Esophagus muscularis mucosa (tissue), 4 donors: ENCODE measurements at regions not wholly inside any gene's neighbourhood (a gene's known extent, or its start where the extent isn't known, plus 50 kb on each side); places are given as distances from the start of the nearest gene placed in this dataset.
A peak's percentile ranks its signal among the peaks of the same experiment; 100 is the strongest.

Experiments
- DNase-seq: peaks from one replicate; pipeline ENCODE4 v3.0.0-alpha.2; 2017; ENCODE audit errors: extremely low spot score
- H3K27ac ChIP-seq, 4 donors: fragments of 200-600 bp; sonication (generic); replicated peaks in 1 of 4; 1 replicate in 3 of 4; 2 replicates in 1 of 4; pipeline ENCODE4 v1.5.1; 2016 to 2019; ENCODE audit warnings: mild to moderate bottlenecking in 1 of 4
- H3K27me3 ChIP-seq, 4 donors: fragments of 200-600 bp; sonication (generic); one replicate each; pipeline versions ENCODE4 v1.5.1 to v1.6.0; 2016 to 2019
- H3K36me3 ChIP-seq, 4 donors: fragments of 200-600 bp; sonication (generic); one replicate each; pipeline ENCODE4 v1.5.1; 2016 to 2019
- H3K4me1 ChIP-seq, 4 donors: fragments of 200-600 bp; sonication (generic); one replicate each; pipeline ENCODE4 v1.5.1; 2016 to 2019
- H3K4me3 ChIP-seq, 4 donors: fragments of 200-600 bp; sonication (generic); 1 replicate in 2 of 4; 2 replicates in 2 of 4; pipeline ENCODE4 v1.5.1; 2016 to 2019; ENCODE audit warnings: mild to moderate bottlenecking in 4 of 4, moderate library complexity in 1 of 4
- H3K9me3 ChIP-seq, 4 donors: fragments of 200-600 bp; sonication (generic); 1 replicate in 3 of 4; 2 replicates in 1 of 4; pipeline ENCODE4 v1.5.1; 2016 to 2019
- CTCF ChIP-seq, 3 experiments: fragments of 200-600 bp in 2 of 3; fragments of 450-650 bp in 1 of 3; sonication (generic) in 2 of 3; IDR thresholded peaks; one replicate each; pipeline ENCODE4 v1.5.1; 2017 to 2019; ENCODE audit warnings: antibody characterized with exemption in 3 of 3, mild to moderate bottlenecking in 2 of 3, moderate library complexity in 1 of 3
- EP300 ChIP-seq: sonication (generic); formaldehyde crosslinking; IDR thresholded peaks from one replicate; pipeline ENCODE4 v1.6.1; 2017; ENCODE audit warnings: antibody characterized with exemption
- POLR2A ChIP-seq: fragments of 450-650 bp; IDR thresholded peaks from one replicate; pipeline ENCODE4 v1.6.1; 2017; ENCODE audit warnings: antibody characterized with exemption, moderate library complexity, mild to moderate bottlenecking, low read depth
- POLR2AphosphoS5 ChIP-seq, 2 donors: sonication (generic); formaldehyde crosslinking; IDR thresholded peaks; one replicate each; pipeline ENCODE4 v1.6.1; 2017; ENCODE audit warnings: antibody characterized with exemption in 2 of 2
- WGBS: methylation state at CpG from one replicate; pipeline ENCODE4 v1.1.5; 2018; 5-methylcytosine and 5-hydroxymethylcytosine counted together
- intact Hi-C: fragments of 100-400 bp; cut with DNase I; formaldehyde crosslinking; loops from one replicate; pipeline ENCODE4 v1.15.1; 2023

GRCh38 chr5:87912419-87912818, 356.2 kb downstream of the TMEM161B start:
- TF ChIP-seq EP300 (no peak), CTCF (IDR thresholded peaks at IDR 0.05) (no peak), POLR2AphosphoS5 (IDR thresholded peaks at IDR 0.05) (no peak), POLR2A (no peak)
- Histone ChIP-seq H3K36me3 (no peaks in the 10 kb centered on the region), H3K9me3 (peaks cover 0 to 11% (median 0%) of the 10 kb centered on the region in 4 donors), H3K4me1 (no peaks in the 10 kb centered on the region), H3K4me3 (no peak overlapping the region), H3K27ac (no peak overlapping the region), H3K27me3 (no peaks in the 10 kb centered on the region)
- intact Hi-C loops = no loop called here
- WGBS = 83% methylated on average over 1 of the region's 1 CpG
- DNase-seq = no peak

GRCh38 chr5:87909382-87909781, 359.3 kb downstream of the TMEM161B start:
- Histone ChIP-seq H3K9me3 (peaks cover 0 to 4% (median 0%) of the 10 kb centered on the region in 4 donors), H3K36me3 (no peaks in the 10 kb centered on the region), H3K4me1 (no peaks in the 10 kb centered on the region), H3K27ac (no peak overlapping the region), H3K4me3 (no peak overlapping the region), H3K27me3 (no peaks in the 10 kb centered on the region)
- TF ChIP-seq POLR2AphosphoS5 (IDR thresholded peaks at IDR 0.05) (no peak), CTCF (IDR thresholded peaks at IDR 0.05) (no peak), POLR2A (no peak), EP300 (no peak)
- WGBS = 87% methylated on average over 2 of the region's 2 CpGs
- intact Hi-C loops = no loop called here
- no peak for DNase-seq

GRCh38 chr5:87906962-87907361, 361.7 kb downstream of the TMEM161B start:
- H3K27me3 ChIP-seq = no peaks in the 10 kb centered on the region

GRCh38 chr5:87900419-87900818, 368.2 kb downstream of the TMEM161B start:
- H3K36me3 ChIP-seq = no peaks in the 10 kb centered on the region
- TF ChIP-seq EP300 (no peak), POLR2A (no peak), CTCF (IDR thresholded peaks at IDR 0.05) (no peak), POLR2AphosphoS5 (IDR thresholded peaks at IDR 0.05) (no peak)
- DNase-seq = no peak
- 56% methylated on average over 2 of the region's 2 CpGs for WGBS
- no peak overlapping the region for H3K4me3 ChIP-seq
- H3K9me3 ChIP-seq = no peaks in the 10 kb centered on the region
- peaks cover 0 to 7% (median 3%) of the 10 kb centered on the region in 4 donors for H3K4me1 ChIP-seq
- H3K27ac ChIP-seq = peak overlapping the region in 2 of 4 donors; percentile 16 to 19
- H3K27me3 ChIP-seq = no peaks in the 10 kb centered on the region
- intact Hi-C loops = no loop called here

More at GRCh38 chr5:87906962-87907361, 361.7 kb downstream of the TMEM161B start:
- Histone ChIP-seq H3K4me3 (no peak overlapping the region), H3K4me1 (no peaks in the 10 kb centered on the region), H3K27ac (no peak overlapping the region), H3K9me3 (no peaks in the 10 kb centered on the region), H3K36me3 (no peaks in the 10 kb centered on the region)
- TF ChIP-seq POLR2A (no peak), EP300 (no peak), POLR2AphosphoS5 (IDR thresholded peaks at IDR 0.05) (no peak)
- DNase-seq = no peak
- intact Hi-C loops = no loop called here

- peaks cover 0 to 7% (median 3%) of the 10 kb centered on the region in 4 donors for H3K4me1 ChIP-seq
- H3K9me3 ChIP-seq = no peaks in the 10 kb centered on the region
- H3K36me3 ChIP-seq = no peaks in the 10 kb centered on the region
- peak overlapping the region in 3 of 4 donors; percentile 16 to 45 (median 32) for H3K27ac ChIP-seq
- TF ChIP-seq POLR2A = no peak
- TF ChIP-seq POLR2AphosphoS5 (IDR thresholded peaks at IDR 0.05) = peak in 1 of 2 donors; percentile 31
- WGBS = 31% methylated on average over 3 of the region's 3 CpGs
- H3K27me3 ChIP-seq = no peaks in the 10 kb centered on the region
- intact Hi-C loops = no loop called here
- no peak overlapping the region for H3K4me3 ChIP-seq
- no peak for DNase-seq
These were observed 368.9 kb downstream of the TMEM161B start for GRCh38 chr5:87899721-87900131.

GRCh38 chr5:87899208-87899661, 369.4 kb downstream of the TMEM161B start:
- DNase-seq = no peak
- 44% methylated on average over 4 of the region's 4 CpGs for WGBS
- intact Hi-C loops = no loop called here

More at GRCh38 chr5:87899208-87899661, 369.4 kb downstream of the TMEM161B start:
- peak in 1 of 3 experiments; percentile 3 for TF ChIP-seq CTCF (IDR thresholded peaks at IDR 0.05)
- no peak for TF ChIP-seq EP300
- no peak for TF ChIP-seq POLR2AphosphoS5 (IDR thresholded peaks at IDR 0.05)
- no peak for TF ChIP-seq POLR2A
- H3K4me3 ChIP-seq = no peak overlapping the region
- peak overlapping the region in 3 of 4 donors; percentile 3 to 45 (median 32) for H3K27ac ChIP-seq
- no peaks in the 10 kb centered on the region for H3K9me3 ChIP-seq
- H3K36me3 ChIP-seq = no peaks in the 10 kb centered on the region
- no peaks in the 10 kb centered on the region for H3K27me3 ChIP-seq
- H3K4me1 ChIP-seq = peaks cover 0 to 7% (median 3%) of the 10 kb centered on the region in 4 donors
